H1 (cell line): ENCODE measurements at regions not wholly inside any gene's neighbourhood (a gene's known extent, or its start where the extent isn't known, plus 50 kb on each side); places are given as distances from the start of the nearest gene placed in this dataset.
A peak's percentile ranks its signal among the peaks of the same experiment; 100 is the strongest.

Experiments used
- CTCF ChIA-PET: fragments of 300-600 bp; sonication (Branson Sonifier 250); formaldehyde crosslinking; loops from one replicate; lab custom pipeline; 2021; ENCODE audit not compliant: partially characterized antibody; lab: Charles Lee
- POLR2A ChIA-PET: fragments of 300-600 bp; sonication (Branson Sonifier 250); formaldehyde crosslinking; loops from one replicate; lab custom pipeline; 2021; ENCODE audit warnings: inconsistent platforms; ENCODE audit not compliant: partially characterized antibody; lab: Charles Lee
- DNase-seq, 2 experiments: peaks; one replicate each; pipeline versions ENCODE4 v3.0.0 to v3.0.0-alpha.2; 2010 to 2022; ENCODE audit warnings: low spot score in 2 of 2, low read depth in 1 of 2, mixed read lengths in 1 of 2
- FAIRE-seq: peaks from 2 replicates; lab custom pipeline; 2011; peaks lifted over from hg19 to GRCh38; lab: Jason Lieb, UNC
- H2AFZ ChIP-seq: 2 replicates; pipeline ENCODE4 v1.8.1; 2012; ENCODE audit warnings: low read length, inconsistent platforms
- H2AK5ac ChIP-seq: 2 replicates; pipeline ENCODE4 v1.6.1; 2013; ENCODE audit warnings: low read depth, low read length
- H2BK120ac ChIP-seq: replicated peaks from 2 replicates; pipeline ENCODE3; 2013; ENCODE audit warnings: low read depth, low read length, inconsistent platforms
- H2BK12ac ChIP-seq: 2 replicates; pipeline ENCODE4 v1.6.1; 2013; ENCODE audit warnings: low read depth, low read length
- H2BK15ac ChIP-seq: 2 replicates; pipeline ENCODE4 v1.6.1; 2013; ENCODE audit warnings: low read length
- H2BK20ac ChIP-seq: 2 replicates; pipeline ENCODE4 v1.6.1; 2013; ENCODE audit warnings: low read length
- H2BK5ac ChIP-seq: 2 replicates; pipeline ENCODE4 v1.6.1; 2013; ENCODE audit warnings: low read depth, low read length
- H3K14ac ChIP-seq: 2 replicates; pipeline ENCODE4 v1.6.1; 2013; ENCODE audit warnings: inconsistent platforms; ENCODE audit not compliant: insufficient read length
- H3K18ac ChIP-seq: 2 replicates; pipeline ENCODE4 v1.6.1; 2013; ENCODE audit warnings: low read length; ENCODE audit errors: extremely low read depth
- H3K23ac ChIP-seq: 2 replicates; pipeline ENCODE4 v1.6.1; 2013; ENCODE audit warnings: inconsistent platforms; ENCODE audit not compliant: insufficient read length
- H3K23me2 ChIP-seq: 2 replicates; pipeline ENCODE4 v1.6.1; 2013; ENCODE audit warnings: low read depth, low read length
- H3K27ac ChIP-seq: 2 replicates; pipeline ENCODE4 v1.6.1; 2011; ENCODE audit warnings: low read depth, low read length, inconsistent platforms
- H3K27me3 ChIP-seq, 4 experiments: replicated peaks in 1 of 4; 1 replicate in 1 of 4; 2 replicates in 3 of 4; pipeline versions ENCODE4 v1.6.1 to v1.8.1; 2011 to 2013; ENCODE audit warnings: low read length in 3 of 4, mild to moderate bottlenecking in 3 of 4, inconsistent platforms in 2 of 4, mixed read lengths in 2 of 4, moderate library complexity in 1 of 4; ENCODE audit not compliant: control insufficient read depth in 3 of 4, insufficient read depth in 3 of 4; ENCODE audit errors: extremely low read depth in 1 of 4
- H3K36me3 ChIP-seq, 4 experiments: 2 replicates each; pipeline versions ENCODE4 v1.6.1 to v1.8.1; 2011 to 2013; ENCODE audit warnings: mild to moderate bottlenecking in 4 of 4, low read length in 3 of 4, moderate library complexity in 2 of 4, control low read depth in 1 of 4, inconsistent platforms in 1 of 4; ENCODE audit not compliant: insufficient read depth in 4 of 4, control insufficient read depth in 2 of 4
- H3K4ac ChIP-seq: replicated peaks from 2 replicates; pipeline ENCODE3; 2013; ENCODE audit warnings: low read length, low read depth, mixed read lengths, inconsistent platforms; ENCODE audit not compliant: insufficient read length
- H3K4me1 ChIP-seq, 4 experiments: replicated peaks in 1 of 4; 1 replicate in 1 of 4; 2 replicates in 3 of 4; pipeline versions ENCODE4 v1.6.1 to v1.8.1; 2011 to 2013; ENCODE audit warnings: low read length in 3 of 4, inconsistent platforms in 2 of 4, mixed read lengths in 1 of 4; ENCODE audit not compliant: insufficient read depth in 4 of 4, control insufficient read depth in 3 of 4
- H3K4me2 ChIP-seq, 2 experiments: 2 replicates each; pipeline versions ENCODE4 v1.6.1 to v1.8.1; 2011 to 2013; ENCODE audit warnings: low read depth in 2 of 2, low read length in 2 of 2, control low read depth in 1 of 2, inconsistent platforms in 1 of 2, mild to moderate bottlenecking in 1 of 2; ENCODE audit not compliant: insufficient read depth in 1 of 2
- H3K4me3 ChIP-seq, 4 experiments: fragments of 200-600, 300-600 bp in 1 of 4; sonication (generic), shearing (Covaris generic), sonication (Bioruptor Twin) in 1 of 4; 2 replicates each; pipeline versions ENCODE4 v1.5.1 to v1.8.1; 2011 to 2016; ENCODE audit warnings: low read length in 4 of 4, low read depth in 3 of 4, control low read depth in 2 of 4, inconsistent platforms in 2 of 4, mild to moderate bottlenecking in 2 of 4, mixed read lengths in 1 of 4, moderate library complexity in 1 of 4; ENCODE audit not compliant: insufficient read depth in 2 of 4; ENCODE audit errors: extremely low read depth in 1 of 4
- H3K56ac ChIP-seq: replicated peaks from 2 replicates; pipeline ENCODE3; 2013; ENCODE audit warnings: low read depth, mild to moderate bottlenecking, mixed read lengths, low read length, inconsistent platforms; ENCODE audit not compliant: insufficient read length
- H3K79me1 ChIP-seq: 2 replicates; pipeline ENCODE4 v1.6.1; 2013; ENCODE audit warnings: low read depth, low read length, control low read depth
- H3K79me2 ChIP-seq, 2 experiments: 2 replicates each; pipeline versions ENCODE4 v1.6.1 to v1.8.1; 2012 to 2013; ENCODE audit warnings: low read length in 2 of 2, mild to moderate bottlenecking in 2 of 2, inconsistent platforms in 1 of 2; ENCODE audit not compliant: insufficient read depth in 2 of 2, control insufficient read depth in 1 of 2
- H3K9ac ChIP-seq, 4 experiments: replicated peaks in 1 of 4; 1 replicate in 1 of 4; 2 replicates in 3 of 4; pipeline versions ENCODE4 v1.6.1 to v1.8.1; 2011 to 2013; ENCODE audit warnings: low read depth in 3 of 4, low read length in 3 of 4, control low read depth in 2 of 4, mild to moderate bottlenecking in 2 of 4, moderate library complexity in 2 of 4, inconsistent platforms in 1 of 4; ENCODE audit errors: extremely low read depth in 1 of 4
- H3K9me3 ChIP-seq, 2 experiments: 2 replicates each; pipeline versions ENCODE4 v1.6.1 to v1.8.1; 2012 to 2013; ENCODE audit warnings: mild to moderate bottlenecking in 2 of 2, moderate library complexity in 2 of 2, control low read depth in 1 of 2, inconsistent platforms in 1 of 2, low read depth in 1 of 2, low read length in 1 of 2, mixed read lengths in 1 of 2; ENCODE audit not compliant: insufficient read depth in 2 of 2
- H4K20me1 ChIP-seq, 2 experiments: replicated peaks in 1 of 2; 2 replicates each; pipeline versions ENCODE3 to v1.8.1; 2011 to 2013; ENCODE audit warnings: inconsistent platforms in 2 of 2, low read length in 2 of 2, mild to moderate bottlenecking in 1 of 2; ENCODE audit not compliant: insufficient read depth in 2 of 2, control insufficient read depth in 1 of 2
- H4K5ac ChIP-seq: 2 replicates; pipeline ENCODE4 v1.6.1; 2013; ENCODE audit warnings: low read length, low read depth, mixed read lengths, inconsistent platforms; ENCODE audit not compliant: insufficient read length
- H4K8ac ChIP-seq: 2 replicates; pipeline ENCODE4 v1.8.0; 2013; ENCODE audit warnings: mild to moderate bottlenecking, moderate library complexity, low read length, inconsistent platforms; ENCODE audit not compliant: insufficient read depth; ENCODE audit errors: extremely low read depth
- H4K91ac ChIP-seq: replicated peaks from 2 replicates; pipeline ENCODE3; 2013; ENCODE audit warnings: low read length, mixed read lengths, inconsistent platforms; ENCODE audit not compliant: insufficient read length
- FOSL1 ChIP-seq: IDR thresholded peaks from 2 replicates; pipeline ENCODE4 v1.6.1; 2011; ENCODE audit warnings: mild to moderate bottlenecking, low read depth, low read length, moderate library complexity; ENCODE audit not compliant: insufficient read depth
- KDM1A ChIP-seq: fragments of 200-600, 300-600 bp; sonication (generic); IDR thresholded peaks from 2 replicates; pipeline ENCODE4 v1.7.1; 2016; ENCODE audit warnings: mild to moderate bottlenecking, low read length, borderline replicate concordance
- WGBS, 2 experiments: shearing (Covaris generic) in 1 of 2; methylation state at CpG; one replicate each; pipeline versions ENCODE4 v1.1.6 to v1.1.7; 2013 to 2015; ENCODE audit warnings: low lambda C conversion rate in 2 of 2, mixed read lengths in 2 of 2, inconsistent platforms in 1 of 2, low coverage in 1 of 2, missing lambda C conversion rate in 1 of 2; ENCODE audit not compliant: insufficient replicate concordance in 2 of 2, insufficient coverage in 1 of 2, insufficient read length in 1 of 2; ENCODE audit errors: extremely low coverage in 1 of 2, missing lambda C conversion rate in 1 of 2; 5-methylcytosine and 5-hydroxymethylcytosine counted together

DNA sequence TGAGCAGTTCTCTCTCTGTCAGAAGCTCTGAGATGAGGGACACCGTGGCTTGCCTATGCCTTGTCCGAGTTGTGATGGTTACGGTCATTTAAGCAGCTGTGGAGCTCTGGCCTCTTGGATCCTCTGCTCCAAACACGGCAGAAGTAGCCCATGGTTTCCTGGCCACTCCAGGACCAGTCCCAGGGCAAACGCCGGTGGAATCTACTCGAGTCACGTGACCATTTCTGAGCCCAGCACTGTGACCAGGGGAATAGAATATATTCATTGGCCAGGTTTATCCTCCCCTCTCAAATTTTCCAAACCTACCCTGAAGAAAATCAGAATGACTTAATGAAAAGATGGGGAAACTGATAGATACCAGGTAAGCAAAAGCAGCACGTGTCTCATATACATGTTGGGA, 152.8 kb downstream of the TTLL2 start:
- WGBS, 2 experiments = 89% methylated on average over 9 of the region's 9 CpGs; no CpG with 5 or more reads in 1 of the 2 experiments
- ChIA-PET POLR2A (no interaction called here), CTCF (no interaction called here)
- H4K20me1 ChIP-seq = no peaks in the 10 kb centered on the region
- H2BK5ac ChIP-seq = peak overlapping the region; percentile 36; the same call in 1 of the 2 replicates
- H3K23ac ChIP-seq = no peak overlapping the region
- H2BK12ac ChIP-seq = peak overlapping the region; percentile 75; the same call in 1 of the 2 replicates
- peak overlapping the region; percentile 92 for H2BK20ac ChIP-seq
- no peaks in the 10 kb centered on the region; a peak in 1 of 7 replicates for H3K27me3 ChIP-seq
- peaks cover 3% of the 10 kb centered on the region; the same call in 1 of the 2 replicates for H3K23me2 ChIP-seq
- no peak overlapping the region for H4K5ac ChIP-seq
- no peaks in the 10 kb centered on the region for H3K79me2 ChIP-seq
- H3K4me2 ChIP-seq = no peak overlapping the region
- H3K27ac ChIP-seq = no peak overlapping the region
- H3K4ac ChIP-seq = peak overlapping the region; percentile 91
- H2BK15ac ChIP-seq = peak overlapping the region; percentile 46; the same call in 1 of the 2 replicates
- H3K4me3 ChIP-seq = no peak overlapping the region
- H3K14ac ChIP-seq = no peak overlapping the region
- no peaks in the 10 kb centered on the region for H3K9me3 ChIP-seq
- H3K79me1 ChIP-seq = no peaks in the 10 kb centered on the region
- no peak for DNase-seq
- H3K18ac ChIP-seq = peak overlapping the region; percentile 39; the same call in 1 of the 2 replicates
- no peak overlapping the region for H3K56ac ChIP-seq
- peaks cover 10 to 35% (median 23%) of the 10 kb centered on the region in 4 experiments for H3K4me1 ChIP-seq
- no peak overlapping the region for H2AK5ac ChIP-seq
- FAIRE-seq = no peak
- H3K36me3 ChIP-seq = no peaks in the 10 kb centered on the region
- no peak overlapping the region for H4K8ac ChIP-seq
- H2AFZ ChIP-seq = no peak overlapping the region
- peak overlapping the region; percentile 66 for H2BK120ac ChIP-seq
- no peak overlapping the region for H3K9ac ChIP-seq
- H4K91ac ChIP-seq = peak overlapping the region; percentile 62
- TF ChIP-seq KDM1A (no peak), FOSL1 (no peak)
